ENCODE measurements at regions not wholly inside any gene's neighbourhood (a gene's known extent, or its start where the extent isn't known, plus 50 kb on each side); places are given as distances from the start of the nearest gene placed in this dataset.

GRCh38 chr6:170224694-170225660 lies 65.9 kb downstream of the DLL1 start:
- TF ChIP-seq TEAD4 (IDR thresholded peaks at IDR 0.05; ENCODE audit: low read depth, low read length) (peak; percentile 73), RNF2 (IDR thresholded peaks at IDR 0.05; ENCODE audit: borderline replicate concordance, low read depth, low read length, missing control alignments, poor library complexity, severe bottlenecking) (no peak)
- H3K23me2 ChIP-seq (ENCODE audit: low read depth, low read length) = no peaks in the 10 kb centered on the region
- peak overlapping the region; percentile 56; the same call in 1 of the 2 replicates for H2BK5ac ChIP-seq (ENCODE audit: low read depth, low read length)
- no peaks in the 10 kb centered on the region for H3K79me2 ChIP-seq (ENCODE audit: control insufficient read depth in 1 of 2, insufficient read depth in 2 of 2, low read length in 2 of 2)
- no peak overlapping the region for H3K56ac ChIP-seq (replicated peaks; ENCODE audit: insufficient read length, low read depth, low read length)
- peak overlapping the region; percentile 7 for H4K91ac ChIP-seq (replicated peaks; ENCODE audit: insufficient read length, low read length)
- POLR2A ChIA-PET (ENCODE audit: partially characterized antibody) = no interaction called here
- DNase-seq (ENCODE audit: low read depth in 1 of 2, low spot score in 2 of 2) = peak in 1 of 2 experiments; percentile 44
- CTCF ChIA-PET (ENCODE audit: partially characterized antibody) = interaction anchor here (1.1 kb wide), 2 partner anchors 14 to 393 kb away, joined by 3 read pairs; no protein-coding TSS in a partner anchor
- H4K8ac ChIP-seq (ENCODE audit: extremely low read depth, insufficient read depth, low read length) = peak overlapping the region; percentile 84; the same call in 1 of the 2 replicates
- no peak overlapping the region for H2BK120ac ChIP-seq (replicated peaks; ENCODE audit: low read depth, low read length)
- H4K5ac ChIP-seq (ENCODE audit: insufficient read length, low read depth, low read length) = no peak overlapping the region
- H2AFZ ChIP-seq (ENCODE audit: low read length) = no peak overlapping the region
- no peak overlapping the region for H3K14ac ChIP-seq (ENCODE audit: insufficient read length)
- no peak overlapping the region for H3K27ac ChIP-seq (ENCODE audit: low read depth, low read length)
- 0 out of 2 replicates have a peak overlapping the region, but pooled peaks have one; percentile 86 for H2AK5ac ChIP-seq (ENCODE audit: low read depth, low read length)
- no peaks in the 10 kb centered on the region for H3K36me3 ChIP-seq (ENCODE audit: control insufficient read depth in 2 of 4, insufficient read depth in 4 of 4, low read length in 3 of 4)
- peak overlapping the region; percentile 55; the same call in 1 of the 2 replicates for H2BK12ac ChIP-seq (ENCODE audit: low read depth, low read length)
- H4K20me1 ChIP-seq (replicated peaks in 1 of 2; ENCODE audit: control insufficient read depth in 1 of 2, insufficient read depth in 2 of 2, low read length in 2 of 2) = no peaks in the 10 kb centered on the region
- no peak overlapping the region for H3K18ac ChIP-seq (ENCODE audit: extremely low read depth, low read length)
- no peak for FAIRE-seq
- 85% methylated on average over 23 of the region's 23 CpGs; no CpG with 5 or more reads in 1 of the 2 experiments for WGBS, 2 experiments (ENCODE audit: extremely low coverage in 1 of 2, insufficient coverage in 1 of 2, insufficient read length in 1 of 2, insufficient replicate concordance in 2 of 2, low coverage in 1 of 2, low lambda C conversion rate in 2 of 2, missing lambda C conversion rate in 1 of 2)
- H3K79me1 ChIP-seq (ENCODE audit: low read depth, low read length) = no peaks in the 10 kb centered on the region
- peaks cover 0 to 8% (median 3%) of the 10 kb centered on the region in 4 experiments; a peak in 3 of 7 replicates for H3K4me1 ChIP-seq (replicated peaks in 1 of 4; ENCODE audit: control insufficient read depth in 3 of 4, insufficient read depth in 4 of 4, low read length in 3 of 4)
- H3K4me3 ChIP-seq (ENCODE audit: extremely low read depth in 1 of 4, insufficient read depth in 2 of 4, low read depth in 3 of 4, low read length in 4 of 4) = no peak overlapping the region
- H3K4me2 ChIP-seq (ENCODE audit: insufficient read depth in 1 of 2, low read depth in 2 of 2, low read length in 2 of 2) = no peak overlapping the region
- H3K4ac ChIP-seq (replicated peaks; ENCODE audit: insufficient read length, low read depth, low read length) = no peak overlapping the region
- no peaks in the 10 kb centered on the region for H3K27me3 ChIP-seq (replicated peaks in 1 of 4; ENCODE audit: control insufficient read depth in 3 of 4, extremely low read depth in 1 of 4, insufficient read depth in 3 of 4, low read length in 3 of 4)
- no peaks in the 10 kb centered on the region for H3K9me3 ChIP-seq (ENCODE audit: insufficient read depth in 2 of 2, low read depth in 1 of 2, low read length in 1 of 2)
- 0 out of 2 replicates have a peak overlapping the region, but pooled peaks have one; percentile 48 for H2BK20ac ChIP-seq (ENCODE audit: low read length)
- H3K9ac ChIP-seq (replicated peaks in 1 of 4; ENCODE audit: extremely low read depth in 1 of 4, low read depth in 3 of 4, low read length in 3 of 4) = no peak overlapping the region
- no peak overlapping the region for H3K23ac ChIP-seq (ENCODE audit: insufficient read length)
- H2BK15ac ChIP-seq (ENCODE audit: low read length) = peak overlapping the region; percentile 61; the same call in 1 of the 2 replicates

All from H1 (cell line).